Lung (tissue), 11 donors: ENCODE measurements at regions not wholly inside any gene's neighbourhood (a gene's known extent, or its start where the extent isn't known, plus 50 kb on each side); places are given as distances from the start of the nearest gene placed in this dataset.

ENCODE experiments used
- ATAC-seq: fragments of 200-7000 bp; cut with Tn5 transposase; one replicate; pipeline ENCODE4 v1.9.1; 2020; ENCODE audit warnings: moderate number of reproducible peaks; ENCODE audit not compliant: insufficient read depth, low FRiP score
- DNase-seq, 3 donors: peaks; one replicate each; pipeline ENCODE4 v3.0.0-alpha.2; 2013 to 2017
- H3K27ac ChIP-seq, 2 donors: one replicate each; pipeline ENCODE4 v1.5.1; 2013; ENCODE audit warnings: mild to moderate bottlenecking in 2 of 2, moderate library complexity in 2 of 2, control low read depth in 1 of 2, inconsistent platforms in 1 of 2, low read depth in 1 of 2, low read length in 1 of 2
- H3K27me3 ChIP-seq, 3 donors: one replicate each; pipeline ENCODE4 v1.5.1; 2013; ENCODE audit warnings: low read length in 2 of 3; ENCODE audit not compliant: control insufficient read depth in 3 of 3, insufficient read depth in 3 of 3
- H3K36me3 ChIP-seq, 4 donors: one replicate each; pipeline ENCODE4 v1.5.1; 2013; ENCODE audit warnings: low read length in 4 of 4, mild to moderate bottlenecking in 1 of 4, moderate library complexity in 1 of 4; ENCODE audit not compliant: control insufficient read depth in 4 of 4, insufficient read depth in 4 of 4
- H3K4me1 ChIP-seq, 5 donors: one replicate each; pipeline ENCODE4 v1.5.1; 2013; ENCODE audit warnings: low read length in 5 of 5, mild to moderate bottlenecking in 2 of 5, moderate library complexity in 1 of 5; ENCODE audit not compliant: control insufficient read depth in 5 of 5, insufficient read depth in 5 of 5
- H3K4me3 ChIP-seq: one replicate; pipeline ENCODE4 v1.5.1; 2013; ENCODE audit warnings: mild to moderate bottlenecking, control low read depth, moderate library complexity
- H3K9ac ChIP-seq, 2 donors: one replicate each; pipeline ENCODE4 v1.5.1; 2013; ENCODE audit warnings: low read length in 2 of 2, control low read depth in 1 of 2; ENCODE audit not compliant: insufficient read depth in 1 of 2
- H3K9me3 ChIP-seq, 4 donors: one replicate each; pipeline ENCODE4 v1.5.1; 2013; ENCODE audit warnings: low read length in 3 of 4, mild to moderate bottlenecking in 1 of 4, moderate library complexity in 1 of 4; ENCODE audit not compliant: control insufficient read depth in 4 of 4, insufficient read depth in 3 of 4
- WGBS, 2 donors: extraction: QIAGEN DNeasy Blood & Tissue Kit; methylation state at CpG; one replicate each; pipeline ENCODE4 v1.1.7; 2013; 5-methylcytosine and 5-hydroxymethylcytosine counted together
- TF ChIP-seq, protein P1 (sequence below): IDR thresholded peaks from 2 replicates; pipeline ENCODE4 v1.5.1; 2012; ENCODE audit warnings: mild to moderate bottlenecking; ENCODE audit errors: control extremely low read depth, extremely low read depth
- donor health status: control.
- donor health status: control.
- donor health status: Bipolar disorder and iron deficiency.
- donor health status: healthy.
- donor health status: DM: yes; HTN: yes; CAD: no.

DNA sequence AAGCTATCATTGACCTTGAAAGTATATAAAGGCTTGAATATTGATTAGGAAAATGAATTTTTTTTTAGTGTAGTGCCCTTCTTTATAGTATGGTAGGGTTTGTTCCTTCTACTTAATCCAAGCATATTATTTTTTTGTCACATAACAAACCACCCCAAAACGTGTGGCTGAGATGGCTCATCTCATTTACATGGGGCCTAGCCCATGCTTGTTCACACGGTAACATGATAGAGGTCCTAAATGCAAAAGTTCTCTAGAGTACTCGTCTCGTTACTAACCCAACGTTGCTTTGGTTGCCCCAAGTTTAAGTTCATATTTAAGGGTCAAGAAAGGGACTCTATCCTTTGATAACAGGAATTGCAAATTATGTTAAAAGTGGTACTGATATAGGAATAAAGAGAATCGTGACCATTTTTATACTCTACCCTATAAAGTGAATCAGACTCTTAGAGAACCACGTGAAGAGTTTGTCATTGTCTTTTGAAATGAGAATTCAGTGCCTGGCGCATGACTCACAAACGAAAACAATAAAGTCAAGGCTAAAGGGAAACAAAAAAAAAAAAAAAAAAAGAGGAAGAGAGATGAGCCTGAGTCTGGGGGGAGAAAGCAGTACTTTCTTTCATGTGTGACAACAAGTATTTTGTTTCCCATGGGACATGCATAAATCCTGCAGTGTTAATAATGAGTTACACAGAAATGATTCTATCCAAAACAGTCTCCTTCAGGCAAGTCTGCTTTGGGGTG lies 402.8 kb upstream of the NWD2 start:
- no peaks in the 10 kb centered on the region for H3K36me3 ChIP-seq
- 77 to 82% methylated on average over 9 of the region's 9 CpGs for WGBS, 2 donors
- TF ChIP-seq, protein P1, sequence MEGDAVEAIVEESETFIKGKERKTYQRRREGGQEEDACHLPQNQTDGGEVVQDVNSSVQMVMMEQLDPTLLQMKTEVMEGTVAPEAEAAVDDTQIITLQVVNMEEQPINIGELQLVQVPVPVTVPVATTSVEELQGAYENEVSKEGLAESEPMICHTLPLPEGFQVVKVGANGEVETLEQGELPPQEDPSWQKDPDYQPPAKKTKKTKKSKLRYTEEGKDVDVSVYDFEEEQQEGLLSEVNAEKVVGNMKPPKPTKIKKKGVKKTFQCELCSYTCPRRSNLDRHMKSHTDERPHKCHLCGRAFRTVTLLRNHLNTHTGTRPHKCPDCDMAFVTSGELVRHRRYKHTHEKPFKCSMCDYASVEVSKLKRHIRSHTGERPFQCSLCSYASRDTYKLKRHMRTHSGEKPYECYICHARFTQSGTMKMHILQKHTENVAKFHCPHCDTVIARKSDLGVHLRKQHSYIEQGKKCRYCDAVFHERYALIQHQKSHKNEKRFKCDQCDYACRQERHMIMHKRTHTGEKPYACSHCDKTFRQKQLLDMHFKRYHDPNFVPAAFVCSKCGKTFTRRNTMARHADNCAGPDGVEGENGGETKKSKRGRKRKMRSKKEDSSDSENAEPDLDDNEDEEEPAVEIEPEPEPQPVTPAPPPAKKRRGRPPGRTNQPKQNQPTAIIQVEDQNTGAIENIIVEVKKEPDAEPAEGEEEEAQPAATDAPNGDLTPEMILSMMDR: no peak

DNA sequence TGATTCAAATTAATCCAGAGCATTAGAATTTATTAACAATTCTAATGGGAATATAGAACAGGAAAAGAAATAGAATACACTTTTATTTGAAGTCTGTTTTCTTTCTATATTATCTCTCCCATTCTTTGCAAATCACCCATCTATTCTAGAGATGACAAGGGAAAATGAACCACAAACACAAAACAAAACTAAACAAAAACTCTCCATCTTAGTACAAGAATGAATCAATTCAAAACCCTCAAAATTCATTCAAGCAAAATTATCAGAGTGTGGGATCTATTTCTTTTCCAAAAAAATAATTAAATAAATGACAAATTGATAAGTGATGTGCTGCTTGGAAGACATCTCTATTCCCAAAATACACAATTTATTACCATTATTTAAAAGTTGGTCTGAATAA lies 400.1 kb upstream of the NWD2 start:
- H3K9me3 ChIP-seq: no peaks in the 10 kb centered on the region
- no peak for DNase-seq
- H3K9ac ChIP-seq: no peak overlapping the region
- no peaks in the 10 kb centered on the region for H3K36me3 ChIP-seq
- H3K27me3 ChIP-seq: no peaks in the 10 kb centered on the region
- no peak overlapping the region for H3K4me3 ChIP-seq
- TF ChIP-seq, protein P1: no peak
- no peaks in the 10 kb centered on the region for H3K4me1 ChIP-seq
- H3K27ac ChIP-seq: no peak overlapping the region
- no peak for ATAC-seq

More for the DNA sequence above, 402.8 kb upstream of the NWD2 start:
- Histone ChIP-seq H3K27ac (no peak overlapping the region), H3K9ac (no peak overlapping the region), H3K4me3 (no peak overlapping the region), H3K4me1 (no peaks in the 10 kb centered on the region), H3K9me3 (no peaks in the 10 kb centered on the region), H3K27me3 (no peaks in the 10 kb centered on the region)
- no peak for ATAC-seq
- DNase-seq: no peak

DNA sequence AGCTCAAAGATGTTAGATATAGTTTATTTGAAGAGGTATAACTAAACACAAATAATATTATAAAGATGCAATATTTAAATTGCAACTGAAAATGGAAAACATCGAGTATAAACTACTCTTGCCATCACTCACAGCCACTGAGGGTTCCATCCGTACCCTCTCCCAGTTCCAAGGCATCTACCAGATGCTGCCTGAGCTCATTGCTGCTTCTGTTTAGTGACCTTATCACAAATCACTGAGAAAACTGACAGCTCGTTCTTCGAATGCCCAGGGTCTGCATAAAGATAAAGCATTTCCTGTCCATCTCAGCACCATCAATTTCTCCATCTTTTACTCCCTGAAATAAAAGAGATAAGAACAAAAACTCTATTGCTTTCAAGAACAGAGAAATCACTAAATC lies 391.7 kb upstream of the NWD2 start:
- DNase-seq (no peak), ATAC-seq (no peak)
- Histone ChIP-seq H3K27me3 (no peaks in the 10 kb centered on the region), H3K9ac (no peak overlapping the region), H3K4me1 (no peaks in the 10 kb centered on the region), H3K27ac (no peak overlapping the region), H3K36me3 (no peaks in the 10 kb centered on the region), H3K9me3 (no peaks in the 10 kb centered on the region), H3K4me3 (no peak overlapping the region)
- TF ChIP-seq, protein P1: no peak
- 46 to 49% methylated on average over 4 of the region's 4 CpGs for WGBS, 2 donors

DNA sequence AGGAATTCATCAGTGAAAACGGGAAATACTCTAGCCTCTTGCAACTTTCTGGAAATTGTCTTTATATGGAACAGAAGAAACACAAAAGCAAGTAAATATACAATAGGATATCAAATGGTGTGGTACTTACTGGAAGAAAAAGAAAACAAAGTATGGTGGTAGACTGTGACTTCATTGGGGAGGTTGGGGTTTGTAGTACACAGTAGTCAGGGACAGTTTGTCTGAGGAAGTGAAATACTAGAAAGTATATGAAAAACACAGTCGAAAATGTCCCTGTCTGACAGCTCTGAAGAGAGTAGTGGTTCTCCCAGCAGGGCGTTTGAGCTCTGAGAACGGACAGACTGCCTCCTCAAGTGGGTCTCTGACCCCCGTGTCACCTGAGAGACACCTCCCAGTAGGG lies 390.0 kb upstream of the NWD2 start:
- Histone ChIP-seq H3K4me1 (no peaks in the 10 kb centered on the region), H3K9ac (no peak overlapping the region), H3K9me3 (no peaks in the 10 kb centered on the region), H3K4me3 (no peak overlapping the region), H3K27me3 (no peaks in the 10 kb centered on the region), H3K27ac (no peak overlapping the region), H3K36me3 (no peaks in the 10 kb centered on the region)
- no peak for ATAC-seq
- 61 to 70% methylated on average over 5 of the region's 5 CpGs for WGBS, 2 donors
- TF ChIP-seq, protein P1: no peak
- no peak for DNase-seq
